Suprapubic skin (tissue), 4 donors: ENCODE measurements at regions not wholly inside any gene's neighbourhood (a gene's known extent, or its start where the extent isn't known, plus 50 kb on each side); places are given as distances from the start of the nearest gene placed in this dataset.

Experiments used
- DNase-seq, 2 donors: peaks; one replicate each; pipeline ENCODE4 v3.0.0-alpha.2; 2019; ENCODE audit warnings: low spot score in 2 of 2
- H3K27ac ChIP-seq: fragments of 200-600 bp; sonication (generic); one replicate; pipeline ENCODE4 v1.5.1; 2019
- H3K27me3 ChIP-seq: fragments of 200-600 bp; sonication (generic); one replicate; pipeline ENCODE4 v1.5.1; 2019
- H3K36me3 ChIP-seq: fragments of 200-600 bp; sonication (generic); one replicate; pipeline ENCODE4 v1.5.1; 2019
- H3K4me1 ChIP-seq: fragments of 200-600 bp; sonication (generic); one replicate; pipeline ENCODE4 v1.5.1; 2019
- H3K4me3 ChIP-seq: fragments of 200-600 bp; sonication (generic); one replicate; pipeline ENCODE4 v1.5.1; 2019; ENCODE audit warnings: mild to moderate bottlenecking
- H3K9me3 ChIP-seq: fragments of 200-600 bp; sonication (generic); one replicate; pipeline ENCODE4 v1.5.1; 2019
- CTCF ChIP-seq, 2 donors: fragments of 200-600 bp in 1 of 2; fragments of 450-650 bp in 1 of 2; sonication (generic) in 1 of 2; IDR thresholded peaks; one replicate each; pipeline ENCODE4 v1.5.1; 2016 to 2019; ENCODE audit warnings: antibody characterized with exemption in 2 of 2, mild to moderate bottlenecking in 1 of 2, moderate library complexity in 1 of 2
- EP300 ChIP-seq: sonication (generic); formaldehyde crosslinking; IDR thresholded peaks from one replicate; pipeline ENCODE4 v1.6.1; 2017; ENCODE audit warnings: antibody characterized with exemption
- POLR2A ChIP-seq, 2 donors: fragments of 450-650 bp; IDR thresholded peaks; one replicate each; pipeline ENCODE4 v1.6.1; 2017; ENCODE audit warnings: antibody characterized with exemption in 2 of 2, mild to moderate bottlenecking in 2 of 2, moderate library complexity in 2 of 2
- POLR2AphosphoS5 ChIP-seq, 3 donors: sonication (generic); formaldehyde crosslinking; IDR thresholded peaks; one replicate each; pipeline ENCODE4 v1.6.1; 2017; ENCODE audit warnings: antibody characterized with exemption in 3 of 3
- WGBS: methylation state at CpG from one replicate; pipeline ENCODE4 v1.1.5; 2018; 5-methylcytosine and 5-hydroxymethylcytosine counted together

- peak overlapping the region; percentile 38 for H3K27ac ChIP-seq
- H3K4me3 ChIP-seq = no peak overlapping the region
- TF ChIP-seq POLR2A (IDR thresholded peaks at IDR 0.05) (no peak), EP300 (no peak), CTCF (IDR thresholded peaks at IDR 0.05) (no peak), POLR2AphosphoS5 (IDR thresholded peaks at IDR 0.05) (no peak)
- H3K27me3 ChIP-seq = no peaks in the 10 kb centered on the region
- WGBS = 63% methylated on average over 2 of the region's 2 CpGs
- peaks cover 25% of the 10 kb centered on the region for H3K4me1 ChIP-seq
- no peaks in the 10 kb centered on the region for H3K9me3 ChIP-seq
- H3K36me3 ChIP-seq = no peaks in the 10 kb centered on the region
- no peak for DNase-seq
These were observed 315.8 kb upstream of the KLF12 start for GRCh38 chr13:74449811-74450524.

GRCh38 chr13:74444864-74445479 lies 310.8 kb upstream of the KLF12 start:
- H3K4me3 ChIP-seq = no peak overlapping the region
- H3K9me3 ChIP-seq = no peaks in the 10 kb centered on the region
- no peaks in the 10 kb centered on the region for H3K27me3 ChIP-seq
- H3K36me3 ChIP-seq = no peaks in the 10 kb centered on the region
- TF ChIP-seq CTCF (IDR thresholded peaks at IDR 0.05) (no peak), EP300 (no peak), POLR2AphosphoS5 (IDR thresholded peaks at IDR 0.05) (no peak), POLR2A (IDR thresholded peaks at IDR 0.05) (no peak)
- H3K27ac ChIP-seq = no peak overlapping the region
- DNase-seq = no peak
- 88% methylated on average over 1 of the region's 1 CpG for WGBS
- peaks cover 11% of the 10 kb centered on the region for H3K4me1 ChIP-seq

- no peak overlapping the region for H3K27ac ChIP-seq
- TF ChIP-seq EP300 = no peak
- no peak for TF ChIP-seq POLR2AphosphoS5 (IDR thresholded peaks at IDR 0.05)
- no peak for TF ChIP-seq CTCF (IDR thresholded peaks at IDR 0.05)
- no peak for TF ChIP-seq POLR2A (IDR thresholded peaks at IDR 0.05)
These were observed 310.0 kb upstream of the KLF12 start for GRCh38 chr13:74444161-74444571.

GRCh38 chr13:74443631-74444030 lies 309.4 kb upstream of the KLF12 start:
- H3K4me1 ChIP-seq = peaks cover 11% of the 10 kb centered on the region
- H3K9me3 ChIP-seq = no peaks in the 10 kb centered on the region
- H3K36me3 ChIP-seq = no peaks in the 10 kb centered on the region
- no peak overlapping the region for H3K4me3 ChIP-seq
- H3K27me3 ChIP-seq = no peaks in the 10 kb centered on the region
- DNase-seq = no peak
- no peak for TF ChIP-seq CTCF (IDR thresholded peaks at IDR 0.05)
- TF ChIP-seq POLR2AphosphoS5 (IDR thresholded peaks at IDR 0.05) = no peak
- no peak for TF ChIP-seq POLR2A (IDR thresholded peaks at IDR 0.05)
- no peak for TF ChIP-seq EP300
- H3K27ac ChIP-seq = no peak overlapping the region
- WGBS = 12% methylated on average over 1 of the region's 1 CpG

More at GRCh38 chr13:74444161-74444571, 310.0 kb upstream of the KLF12 start:
- no peak overlapping the region for H3K4me3 ChIP-seq
- no peak for DNase-seq
- no peaks in the 10 kb centered on the region for H3K36me3 ChIP-seq
- WGBS = 33% methylated on average over 6 of the region's 6 CpGs
- no peaks in the 10 kb centered on the region for H3K27me3 ChIP-seq
- H3K9me3 ChIP-seq = no peaks in the 10 kb centered on the region
- peaks cover 11% of the 10 kb centered on the region for H3K4me1 ChIP-seq

- WGBS = 38% methylated on average over 5 of the region's 5 CpGs
- no peak overlapping the region for H3K27ac ChIP-seq
- no peaks in the 10 kb centered on the region for H3K36me3 ChIP-seq
- no peak for DNase-seq
- H3K4me1 ChIP-seq = peaks cover 11% of the 10 kb centered on the region
- no peaks in the 10 kb centered on the region for H3K9me3 ChIP-seq
- H3K27me3 ChIP-seq = no peaks in the 10 kb centered on the region
- H3K4me3 ChIP-seq = no peak overlapping the region
- no peak for TF ChIP-seq POLR2A (IDR thresholded peaks at IDR 0.05)
- TF ChIP-seq POLR2AphosphoS5 (IDR thresholded peaks at IDR 0.05) = no peak
- TF ChIP-seq CTCF (IDR thresholded peaks at IDR 0.05) = no peak
- TF ChIP-seq EP300 = no peak
These were observed 308.5 kb upstream of the KLF12 start for GRCh38 chr13:74442751-74443150.
